Upper lobe of left lung (tissue), 6 donors: ENCODE measurements at regions not wholly inside any gene's neighbourhood (a gene's known extent, or its start where the extent isn't known, plus 50 kb on each side); places are given as distances from the start of the nearest gene placed in this dataset.

Source experiments
- ATAC-seq, 2 donors: fragments of 200-7000 bp; cut with Tn5 transposase; one replicate each; pipeline ENCODE4 v1.9.1; 2022; ENCODE audit warnings: mild to moderate bottlenecking in 2 of 2, moderate library complexity in 2 of 2; ENCODE audit not compliant: low FRiP score in 2 of 2
- DNase-seq, 2 donors: peaks; one replicate each; pipeline ENCODE4 v3.0.0-alpha.2; 2019 to 2020
- H3K27ac ChIP-seq, 4 donors: fragments of 200-600 bp; sonication (generic); one replicate each; pipeline ENCODE4 v1.5.1; 2016 to 2019
- H3K27me3 ChIP-seq, 4 donors: fragments of 200-600 bp; sonication (generic); one replicate each; pipeline ENCODE4 v1.5.1; 2017 to 2019
- H3K36me3 ChIP-seq, 4 donors: fragments of 200-600 bp; sonication (generic); one replicate each; pipeline ENCODE4 v1.5.1; 2016 to 2019
- H3K4me1 ChIP-seq, 4 donors: fragments of 200-600 bp; sonication (generic); one replicate each; pipeline ENCODE4 v1.5.1; 2018 to 2019
- H3K4me3 ChIP-seq, 4 donors: fragments of 200-600 bp; sonication (generic); one replicate each; pipeline ENCODE4 v1.5.1; 2017 to 2019; ENCODE audit warnings: mild to moderate bottlenecking in 2 of 4, moderate library complexity in 1 of 4
- H3K9me3 ChIP-seq, 4 donors: fragments of 200-600 bp; sonication (generic); one replicate each; pipeline ENCODE4 v1.5.1; 2018 to 2019
- EP300 ChIP-seq, 4 donors: sonication (generic); formaldehyde crosslinking; IDR thresholded peaks; one replicate each; pipeline ENCODE4 v1.5.1; 2017; ENCODE audit warnings: antibody characterized with exemption in 4 of 4, control low read depth in 2 of 4
- POLR2A ChIP-seq, 4 donors: fragments of 450-650 bp; IDR thresholded peaks; one replicate each; pipeline ENCODE4 v1.5.1; 2016 to 2017; ENCODE audit warnings: antibody characterized with exemption in 4 of 4, mild to moderate bottlenecking in 2 of 4
- POLR2AphosphoS5 ChIP-seq, 2 donors: sonication (generic); formaldehyde crosslinking; IDR thresholded peaks; one replicate each; pipeline ENCODE4 v1.5.1; 2017; ENCODE audit warnings: antibody characterized with exemption in 2 of 2
- WGBS, 2 donors: methylation state at CpG; one replicate each; pipeline ENCODE4 v1.1.5; 2017 to 2018; 5-methylcytosine and 5-hydroxymethylcytosine counted together
- TF ChIP-seq, protein P1 (sequence below), 6 experiments: fragments of 450-650 bp in 4 of 6; fragments of 200-600 bp in 2 of 6; sonication (generic) in 2 of 6; IDR thresholded peaks; one replicate each; pipeline ENCODE4 v1.5.1; 2016 to 2019; ENCODE audit warnings: antibody characterized with exemption in 6 of 6
- donor health status: DM: no; HTN: no; CAD: no; lungs with moderate emphysema.
- donor health status: DM: no; HTN: yes; CAD: no; lungs with severe emphysema.

DNA sequence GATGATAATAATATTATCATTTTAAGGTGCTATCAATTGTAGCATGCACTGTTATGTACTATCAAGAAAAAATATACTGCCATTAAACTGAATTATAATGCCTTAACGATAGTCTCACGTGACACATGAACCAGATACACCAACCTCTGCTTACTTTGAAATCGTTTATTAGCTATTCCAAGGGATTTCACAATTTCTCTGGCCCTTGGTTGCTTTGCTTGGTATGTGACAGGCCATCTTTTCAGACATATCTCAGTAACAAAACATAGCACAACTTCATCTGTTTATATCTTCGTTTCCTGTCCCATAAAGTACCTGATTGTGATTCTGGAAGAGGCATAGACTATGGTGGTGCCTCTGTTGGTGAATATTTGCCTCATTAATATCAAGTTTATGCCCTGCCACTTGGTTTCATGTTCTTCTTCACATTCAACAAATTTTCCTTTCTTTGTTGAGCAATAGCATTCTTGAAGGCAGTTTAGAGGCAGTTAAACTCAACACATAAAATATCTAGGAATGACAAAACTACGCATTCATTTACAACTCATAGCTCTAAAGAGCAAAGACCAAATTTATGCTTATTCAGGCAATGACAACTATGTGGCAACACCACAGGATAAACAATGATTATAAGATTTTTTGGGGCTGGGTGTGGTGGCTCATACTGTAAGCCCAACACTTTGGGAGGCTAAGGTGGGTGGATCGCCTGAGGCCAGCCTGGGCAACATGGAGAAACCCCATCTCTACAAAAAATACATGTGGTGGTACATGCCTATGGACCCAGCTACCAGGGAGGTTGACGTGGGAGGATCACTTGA lies 84.3 kb downstream of the MCFD2 start:
- no peak overlapping the region for H3K27ac ChIP-seq
- WGBS, 2 donors: 66 to 79% methylated on average over 7 of the region's 7 CpGs

DNA sequence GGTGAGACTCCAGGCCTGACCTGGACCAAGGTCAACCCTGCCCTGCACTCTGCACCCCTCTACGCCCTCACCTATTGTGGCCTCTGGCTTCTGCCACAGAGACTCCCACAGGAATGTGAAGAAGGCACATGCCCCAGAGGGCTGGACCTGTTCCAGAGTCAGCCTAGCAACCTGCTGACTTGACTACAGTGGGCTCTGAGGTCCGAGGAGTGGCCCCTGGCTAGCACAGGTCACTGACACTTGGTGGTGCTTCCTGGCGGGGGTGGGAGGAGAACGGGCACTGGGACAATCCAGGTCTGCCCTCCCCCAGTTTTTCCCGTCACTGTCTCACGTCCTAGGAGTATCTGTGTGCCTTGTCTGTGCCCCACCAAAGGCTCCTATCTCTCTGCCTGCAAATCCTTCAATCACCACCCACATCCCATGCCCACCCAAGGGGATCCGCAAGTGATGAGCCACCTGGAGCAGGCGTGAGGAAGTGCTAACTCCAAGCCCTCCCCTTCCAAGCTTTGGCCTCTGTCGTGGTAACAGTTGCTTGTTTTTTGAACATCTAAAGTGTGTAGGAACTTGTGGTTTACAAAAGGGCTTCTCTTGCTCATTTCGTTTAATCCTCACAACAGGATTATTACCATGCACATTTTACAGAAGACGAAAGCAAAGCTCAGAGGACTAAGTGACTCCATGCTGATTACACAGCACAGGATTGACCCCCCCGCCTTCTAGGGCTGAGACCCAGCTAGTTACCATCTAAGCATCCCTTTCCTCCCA lies 86.2 kb downstream of the MCFD2 start:
- no peak for ATAC-seq
- no peak overlapping the region for H3K4me3 ChIP-seq
- WGBS, 2 donors: 74 to 77% methylated on average over 10 to 12 of the region's 12 CpGs
- no peak for DNase-seq
- TF ChIP-seq EP300 (IDR thresholded peaks at IDR 0.05) (no peak), POLR2AphosphoS5 (IDR thresholded peaks at IDR 0.05) (no peak), POLR2A (IDR thresholded peaks at IDR 0.05) (no peak)
- TF ChIP-seq, protein P1, sequence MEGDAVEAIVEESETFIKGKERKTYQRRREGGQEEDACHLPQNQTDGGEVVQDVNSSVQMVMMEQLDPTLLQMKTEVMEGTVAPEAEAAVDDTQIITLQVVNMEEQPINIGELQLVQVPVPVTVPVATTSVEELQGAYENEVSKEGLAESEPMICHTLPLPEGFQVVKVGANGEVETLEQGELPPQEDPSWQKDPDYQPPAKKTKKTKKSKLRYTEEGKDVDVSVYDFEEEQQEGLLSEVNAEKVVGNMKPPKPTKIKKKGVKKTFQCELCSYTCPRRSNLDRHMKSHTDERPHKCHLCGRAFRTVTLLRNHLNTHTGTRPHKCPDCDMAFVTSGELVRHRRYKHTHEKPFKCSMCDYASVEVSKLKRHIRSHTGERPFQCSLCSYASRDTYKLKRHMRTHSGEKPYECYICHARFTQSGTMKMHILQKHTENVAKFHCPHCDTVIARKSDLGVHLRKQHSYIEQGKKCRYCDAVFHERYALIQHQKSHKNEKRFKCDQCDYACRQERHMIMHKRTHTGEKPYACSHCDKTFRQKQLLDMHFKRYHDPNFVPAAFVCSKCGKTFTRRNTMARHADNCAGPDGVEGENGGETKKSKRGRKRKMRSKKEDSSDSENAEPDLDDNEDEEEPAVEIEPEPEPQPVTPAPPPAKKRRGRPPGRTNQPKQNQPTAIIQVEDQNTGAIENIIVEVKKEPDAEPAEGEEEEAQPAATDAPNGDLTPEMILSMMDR (IDR thresholded peaks at IDR 0.05): no peak
- no peak overlapping the region for H3K27ac ChIP-seq
- H3K9me3 ChIP-seq: no peaks in the 10 kb centered on the region
- no peaks in the 10 kb centered on the region for H3K36me3 ChIP-seq
- H3K4me1 ChIP-seq: no peaks in the 10 kb centered on the region
- no peaks in the 10 kb centered on the region for H3K27me3 ChIP-seq

More for the DNA sequence above, 84.3 kb downstream of the MCFD2 start:
- Histone ChIP-seq H3K27me3 (no peaks in the 10 kb centered on the region), H3K4me1 (peaks cover 0 to 2% (median 0%) of the 10 kb centered on the region in 4 donors), H3K4me3 (no peak overlapping the region), H3K9me3 (no peaks in the 10 kb centered on the region), H3K36me3 (no peaks in the 10 kb centered on the region)
- no peak for DNase-seq
- no peak for TF ChIP-seq EP300 (IDR thresholded peaks at IDR 0.05)
- TF ChIP-seq POLR2A (IDR thresholded peaks at IDR 0.05): no peak
- TF ChIP-seq POLR2AphosphoS5 (IDR thresholded peaks at IDR 0.05): no peak
- TF ChIP-seq, protein P1 (IDR thresholded peaks at IDR 0.05): no peak
- ATAC-seq: peak in 1 of 2 donors; percentile 21

DNA sequence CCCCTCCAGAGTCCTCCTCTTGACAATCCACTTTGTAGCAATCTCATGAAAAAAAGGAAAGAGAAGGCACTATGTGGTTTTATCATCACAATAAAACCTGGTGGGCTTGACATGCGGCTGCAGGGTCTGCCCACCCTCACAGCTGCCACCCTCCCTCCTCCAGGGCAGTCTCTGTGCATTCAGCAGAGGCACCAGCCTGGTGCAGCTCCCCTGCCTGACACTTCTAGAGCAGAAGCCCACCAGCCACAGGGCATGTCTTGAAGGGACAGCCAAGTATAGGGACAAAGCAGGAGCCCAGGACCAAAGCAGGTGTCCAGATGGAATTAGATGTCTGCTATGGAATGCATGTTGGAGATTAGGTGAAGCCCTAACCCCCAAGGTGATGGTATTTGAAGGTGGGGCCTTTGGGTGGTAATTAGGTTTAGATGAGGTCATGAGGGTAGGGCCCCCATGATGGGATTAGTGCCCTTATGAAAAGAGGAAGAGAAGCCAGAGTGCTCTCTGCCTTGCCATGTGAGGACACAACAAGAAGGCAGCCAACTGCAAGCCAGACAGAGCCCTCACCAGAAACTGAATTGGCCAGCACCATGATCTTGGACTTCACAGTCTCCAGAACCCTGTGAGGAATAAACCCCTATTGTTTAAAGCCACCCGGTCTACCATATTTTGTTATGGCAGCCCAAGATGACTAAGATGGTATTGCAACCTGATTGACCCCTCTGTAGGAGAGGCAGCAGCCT lies 86.9 kb downstream of the MCFD2 start:
- Histone ChIP-seq H3K9me3 (no peaks in the 10 kb centered on the region), H3K27me3 (no peaks in the 10 kb centered on the region), H3K27ac (no peak overlapping the region), H3K36me3 (no peaks in the 10 kb centered on the region), H3K4me1 (no peaks in the 10 kb centered on the region), H3K4me3 (no peak overlapping the region)
- ATAC-seq (no peak), DNase-seq (no peak)
- TF ChIP-seq POLR2A (IDR thresholded peaks at IDR 0.05): no peak
- TF ChIP-seq, protein P1 (IDR thresholded peaks at IDR 0.05): no peak
- no peak for TF ChIP-seq POLR2AphosphoS5 (IDR thresholded peaks at IDR 0.05)
- TF ChIP-seq EP300 (IDR thresholded peaks at IDR 0.05): no peak
- 88 to 89% methylated on average over 2 of the region's 2 CpGs for WGBS, 2 donors

GRCh38 chr2:46828135-46828438 lies 87.5 kb downstream of the MCFD2 start:
- no peak for ATAC-seq
- H3K4me1 ChIP-seq: no peaks in the 10 kb centered on the region
- no peaks in the 10 kb centered on the region for H3K9me3 ChIP-seq
- no peak overlapping the region for H3K27ac ChIP-seq
- no peak for DNase-seq
- TF ChIP-seq POLR2A (IDR thresholded peaks at IDR 0.05) (no peak), EP300 (IDR thresholded peaks at IDR 0.05) (no peak), POLR2AphosphoS5 (IDR thresholded peaks at IDR 0.05) (no peak)
- TF ChIP-seq, protein P1 (IDR thresholded peaks at IDR 0.05): no peak
- no peaks in the 10 kb centered on the region for H3K36me3 ChIP-seq
- no peaks in the 10 kb centered on the region for H3K27me3 ChIP-seq
- H3K4me3 ChIP-seq: no peak overlapping the region
- 92 to 94% methylated on average over 3 of the region's 3 CpGs for WGBS, 2 donors
